Body of pancreas (tissue), 4 donors: ENCODE measurements at regions not wholly inside any gene's neighbourhood (a gene's known extent, or its start where the extent isn't known, plus 50 kb on each side); places are given as distances from the start of the nearest gene placed in this dataset.

Source experiments
- CTCF ChIP-seq, 7 experiments: fragments of 450-650 bp in 4 of 7; fragments of 200-600 bp in 3 of 7; sonication (generic) in 3 of 7; IDR thresholded peaks; one replicate each; pipeline ENCODE4 v1.5.1; 2016 to 2019; ENCODE audit warnings: antibody characterized with exemption in 7 of 7
- POLR2A ChIP-seq, 3 donors: fragments of 450-650 bp; IDR thresholded peaks; one replicate each; pipeline ENCODE4 v1.6.1; 2016; ENCODE audit warnings: antibody characterized with exemption in 3 of 3, mild to moderate bottlenecking in 2 of 3

GRCh38 chr9:24242576-24242975 lies 303.1 kb downstream of the IZUMO3 start:
- TF ChIP-seq CTCF (IDR thresholded peaks at IDR 0.05), result no peak
- TF ChIP-seq POLR2A (IDR thresholded peaks at IDR 0.05), result no peak
